ENCODE measurements at regions not wholly inside any gene's neighbourhood (a gene's known extent, or its start where the extent isn't known, plus 50 kb on each side); places are given as distances from the start of the nearest gene placed in this dataset.
"Not testable (repeated sequence)": the region's sequence is repeated elsewhere in the genome, so short reads cannot be mapped to it uniquely, and the experiment has no call there.

DNA sequence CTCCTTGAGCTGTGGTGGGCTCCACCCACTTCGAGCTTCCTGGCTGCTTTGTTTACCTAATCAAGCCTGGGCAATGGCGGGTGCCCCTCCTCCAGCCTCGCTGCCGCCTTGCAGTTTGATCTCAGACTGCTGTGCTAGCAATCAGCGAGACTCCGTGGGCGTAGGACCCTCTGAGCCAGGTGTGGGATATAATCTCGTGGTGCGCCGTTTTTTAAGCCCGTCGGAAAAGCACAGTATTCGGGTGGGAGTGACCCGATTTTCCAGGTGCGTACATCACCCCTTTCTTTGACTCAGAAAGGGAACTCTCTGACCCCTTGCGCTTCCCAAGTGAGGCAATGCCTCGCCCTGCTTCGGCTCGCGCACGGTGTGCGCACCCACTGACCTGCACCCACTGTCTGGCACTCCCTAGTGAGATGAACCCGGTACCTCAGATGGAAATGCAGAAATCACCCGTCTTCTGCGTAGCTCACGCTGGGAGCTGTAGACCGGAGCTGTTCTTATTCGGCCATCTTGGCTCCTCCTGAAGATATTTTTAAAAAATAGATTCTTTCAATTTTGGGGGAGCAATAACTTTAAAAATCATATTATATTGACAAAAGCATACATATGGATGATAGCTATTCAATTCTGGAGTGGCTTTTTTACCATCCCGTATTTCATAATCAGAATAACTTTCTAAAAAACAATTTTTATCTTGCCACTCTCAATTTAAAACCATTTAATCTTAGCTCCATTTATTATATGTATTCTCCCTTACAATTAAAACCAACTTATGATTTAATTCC is 517.5 kb upstream of the NUDT12 start:
- not testable (repeated sequence) for DNase-seq (ENCODE audit: low spot score)

- no peak for DNase-seq (ENCODE audit: low spot score)
Measured at GRCh38 chr5:104071887-104072286, 509.3 kb upstream of the NUDT12 start.

DNA sequence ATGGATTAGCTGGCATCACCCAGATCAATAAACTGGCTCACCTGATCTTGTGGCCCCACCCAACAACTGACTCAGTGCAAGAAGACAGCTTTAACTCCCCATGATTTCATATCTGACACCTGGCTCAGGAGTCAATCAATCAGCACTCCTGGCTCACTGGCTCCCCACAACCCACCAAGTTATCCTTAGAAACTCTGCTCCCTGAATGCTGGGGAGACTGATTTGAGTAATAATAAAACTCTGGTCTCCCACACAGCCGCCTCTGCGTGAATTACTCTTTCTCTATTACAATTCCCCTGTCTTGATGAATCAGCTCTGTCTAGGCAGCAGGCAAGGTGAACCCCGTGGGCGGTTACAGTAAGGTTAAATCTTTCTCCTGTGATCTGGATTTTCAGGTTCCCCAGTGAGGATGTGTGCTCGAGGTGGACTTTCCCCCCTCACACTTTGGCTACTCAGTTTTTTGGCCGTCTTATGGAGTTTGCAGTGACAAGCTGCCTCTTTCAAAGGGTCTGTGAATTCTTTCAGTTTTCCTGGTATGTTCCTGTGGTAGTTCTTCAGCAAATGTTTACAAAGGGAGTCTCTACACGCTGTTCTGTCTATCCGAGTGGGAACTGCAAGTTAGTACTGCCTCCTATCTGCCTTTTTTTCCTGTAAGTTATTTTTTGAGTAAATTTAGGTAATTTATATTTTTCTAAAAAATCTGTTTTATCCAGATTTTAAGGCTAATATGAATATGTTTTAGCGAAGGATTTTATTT is 500.2 kb upstream of the NUDT12 start:
- DNase-seq (ENCODE audit: low spot score) = no peak

DNA sequence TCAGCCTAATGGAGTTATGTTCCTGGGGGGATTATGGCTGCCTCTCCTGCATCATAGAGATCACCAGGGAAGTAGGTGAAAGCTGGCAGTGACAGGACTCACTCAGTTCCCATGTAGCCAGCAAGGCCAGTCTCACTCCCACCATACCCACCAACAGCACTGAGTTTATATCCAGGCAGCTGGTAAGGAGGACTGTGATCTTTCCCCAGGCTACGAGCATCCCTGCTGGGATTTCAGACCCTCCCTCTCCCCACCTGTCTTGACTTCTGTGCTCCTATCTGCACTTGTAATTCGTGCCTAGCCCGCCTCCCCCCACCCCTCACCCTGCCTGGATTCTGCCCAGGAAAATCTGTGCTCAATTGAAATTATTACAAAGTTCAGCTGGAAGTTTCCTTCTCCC is 499.1 kb upstream of the NUDT12 start:
- DNase-seq (ENCODE audit: low spot score) = no peak

DNA sequence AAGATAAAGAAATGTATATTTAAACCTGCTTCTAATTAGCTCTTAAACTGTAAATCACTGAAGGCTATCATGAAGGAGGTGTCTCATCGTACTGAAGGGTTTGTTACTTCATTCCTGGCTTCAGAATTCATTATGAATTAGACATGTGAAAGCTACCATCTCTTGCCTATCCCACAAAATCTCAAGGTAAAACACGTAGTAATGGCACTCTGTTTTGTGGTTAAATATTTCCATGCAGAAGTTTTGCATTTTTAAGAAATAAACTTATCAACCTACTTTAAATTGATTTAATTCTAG is 490.7 kb upstream of the NUDT12 start:
- DNase-seq (ENCODE audit: low spot score) = no peak

- DNase-seq (ENCODE audit: low spot score) = no peak
Measured at GRCh38 chr5:104052558-104053352, 490.2 kb upstream of the NUDT12 start.

GRCh38 chr5:104050436-104050835 is 487.8 kb upstream of the NUDT12 start:
- DNase-seq (ENCODE audit: low spot score) = no peak

- DNase-seq (ENCODE audit: low spot score) = no peak
Measured at GRCh38 chr5:104049752-104050151, 487.2 kb upstream of the NUDT12 start.

- no peak for DNase-seq (ENCODE audit: low spot score)
Measured at GRCh38 chr5:104048231-104048630, 485.6 kb upstream of the NUDT12 start.

DNA sequence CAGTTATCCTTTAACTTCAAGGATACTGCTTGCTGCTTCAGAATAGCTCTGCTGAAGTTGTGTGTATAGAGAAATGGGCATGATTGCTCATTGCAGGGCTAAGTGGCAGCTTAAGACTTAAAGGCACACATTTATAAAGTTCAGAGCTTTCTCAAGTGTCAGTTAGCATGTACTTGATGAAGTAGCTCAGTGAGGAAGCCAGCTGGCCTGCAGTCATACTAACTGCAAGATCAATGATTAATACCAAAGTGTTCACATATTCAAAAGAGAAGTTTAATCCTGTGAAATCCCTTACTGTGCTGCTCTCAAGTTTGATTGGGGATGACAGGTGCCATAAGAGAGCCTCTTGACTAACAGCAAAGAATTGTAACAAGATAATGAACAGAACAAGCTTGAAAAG is 483.4 kb upstream of the NUDT12 start:
- DNase-seq (ENCODE audit: low spot score) = no peak

GRCh38 chr5:104039871-104040270 is 477.3 kb upstream of the NUDT12 start:
- DNase-seq (ENCODE audit: low spot score) = not testable (repeated sequence)

GRCh38 chr5:104037136-104037535 is 474.5 kb upstream of the NUDT12 start:
- not testable (repeated sequence) for DNase-seq (ENCODE audit: low spot score)

GRCh38 chr5:104033186-104033585 is 470.6 kb upstream of the NUDT12 start:
- DNase-seq (ENCODE audit: low spot score) = not testable (repeated sequence)

- DNase-seq (ENCODE audit: low spot score) = no peak
Measured at GRCh38 chr5:104024538-104024937, 461.9 kb upstream of the NUDT12 start.

GRCh38 chr5:104023739-104024138 is 461.1 kb upstream of the NUDT12 start:
- no peak for DNase-seq (ENCODE audit: low spot score)

DNA sequence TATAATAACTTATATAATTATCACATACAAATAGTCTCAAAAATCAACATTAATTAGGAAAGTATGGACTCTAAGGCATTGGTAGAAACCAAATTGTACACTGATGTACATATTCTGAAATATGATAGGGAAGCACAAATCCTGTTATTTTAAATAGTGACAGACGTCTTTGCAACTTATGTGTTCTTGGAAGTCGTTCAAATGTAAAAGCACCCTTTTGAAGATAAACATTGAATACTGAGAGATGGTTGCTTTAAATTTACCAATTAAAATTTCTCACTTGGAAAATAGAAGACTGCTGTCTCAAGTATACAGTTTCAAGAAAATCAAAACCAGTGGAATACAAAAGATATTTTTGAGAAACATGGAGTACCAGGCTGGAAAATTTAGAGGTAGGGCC is 457.4 kb upstream of the NUDT12 start:
- DNase-seq (ENCODE audit: low spot score) = no peak

- no peak for DNase-seq (ENCODE audit: low spot score)
Measured at GRCh38 chr5:104018299-104018698, 455.7 kb upstream of the NUDT12 start.

DNA sequence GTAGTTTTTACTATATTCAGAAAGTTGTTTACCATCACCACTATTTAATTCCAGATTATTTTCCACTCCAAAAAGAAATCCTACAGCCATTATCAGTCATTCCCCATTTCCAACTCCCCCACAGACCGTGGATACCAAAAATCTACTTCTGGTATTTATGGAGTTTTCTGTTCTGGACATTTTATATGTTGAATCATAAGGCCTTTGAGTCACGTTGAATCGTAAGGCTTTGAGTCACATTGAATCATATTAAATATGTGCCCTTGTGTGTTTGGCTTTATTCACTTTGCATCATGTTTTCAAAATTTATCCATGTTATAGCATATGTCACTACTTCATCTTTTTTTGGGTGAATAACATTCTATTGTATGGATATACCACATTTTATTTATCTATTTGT is 454.1 kb upstream of the NUDT12 start:
- no peak for DNase-seq (ENCODE audit: low spot score)

- no peak for DNase-seq (ENCODE audit: low spot score)
Measured at GRCh38 chr5:104015765-104016164, 453.2 kb upstream of the NUDT12 start.

GRCh38 chr5:104002783-104003182 is 440.2 kb upstream of the NUDT12 start:
- not testable (repeated sequence) for DNase-seq (ENCODE audit: low spot score)

GRCh38 chr5:104001136-104001535 is 438.5 kb upstream of the NUDT12 start:
- DNase-seq (ENCODE audit: low spot score) = no peak

DNA sequence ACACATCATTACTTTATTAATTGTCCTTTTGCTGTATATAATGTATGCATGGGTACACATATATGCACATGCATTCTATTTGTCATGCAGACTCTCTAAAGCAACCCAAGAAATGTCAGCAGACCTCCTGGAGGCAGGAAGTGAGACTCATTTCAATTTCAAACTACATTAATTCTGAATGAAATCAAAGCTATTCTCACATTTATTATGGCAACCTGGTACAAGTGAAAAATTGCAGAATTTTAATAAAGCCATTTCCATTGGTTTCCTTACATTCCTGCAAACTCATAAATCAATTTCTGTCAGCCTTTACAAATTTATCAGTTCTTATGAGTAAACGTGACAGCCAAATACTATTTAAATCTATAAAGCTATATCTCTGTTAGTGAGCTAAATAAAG is 430.4 kb upstream of the NUDT12 start:
- DNase-seq (ENCODE audit: low spot score) = no peak

DNA sequence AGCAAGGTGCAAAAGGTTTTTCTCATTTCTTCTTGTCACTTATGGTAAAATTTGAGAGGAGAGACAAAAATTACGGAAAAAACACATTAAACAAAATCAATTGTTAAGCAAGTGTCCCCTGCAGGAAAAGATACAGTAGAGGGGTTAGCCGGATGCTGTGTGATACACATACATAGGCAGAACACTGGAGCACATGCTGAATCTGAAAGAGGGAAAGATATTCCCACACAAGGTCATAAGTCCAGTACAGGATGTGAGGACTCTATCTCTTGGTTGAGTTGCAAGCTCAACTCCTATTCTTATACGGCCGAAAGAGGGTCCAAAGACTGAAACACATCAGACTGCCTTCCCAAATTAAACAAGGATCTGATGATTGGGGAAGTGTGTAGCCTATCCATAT is 427.5 kb upstream of the NUDT12 start:
- no peak for DNase-seq (ENCODE audit: low spot score)

Measured in hematopoietic multipotent progenitor cell treated with erythropoietin and hydrocortisone succinate and interleukin-3 and kit ligand, for 17 days (in vitro differentiated cells).